SK-N-SH (cell line): ENCODE measurements at regions not wholly inside any gene's neighbourhood (a gene's known extent, or its start where the extent isn't known, plus 50 kb on each side); places are given as distances from the start of the nearest gene placed in this dataset.

Experiments
- EP300 ChIP-seq, 2 experiments: IDR thresholded peaks; 2 replicates each; pipeline versions ENCODE4 v1.4.0 to v1.6.1; 2012; ENCODE audit warnings: borderline replicate concordance in 1 of 2, low read depth in 1 of 2, low read length in 1 of 2
- EZH2phosphoT487 ChIP-seq: fragments of 200-600 bp; sonication (generic); IDR thresholded peaks from 2 replicates; pipeline ENCODE4 v1.6.1; 2017; ENCODE audit warnings: low read depth, mixed run types, mild to moderate bottlenecking, antibody characterized with exemption, moderate library complexity, borderline replicate concordance
- FOXM1 ChIP-seq: IDR thresholded peaks from 2 replicates; pipeline ENCODE4 v1.4.0; 2012; ENCODE audit warnings: low read depth, mild to moderate bottlenecking
- MXI1 ChIP-seq: IDR thresholded peaks from 2 replicates; pipeline ENCODE4 v1.6.1; 2012; ENCODE audit warnings: mild to moderate bottlenecking, low read depth, low read length, improper control_type of control experiment
- NFIC ChIP-seq: IDR thresholded peaks from 2 replicates; pipeline ENCODE4 v1.4.0; 2012; ENCODE audit warnings: borderline replicate concordance
- POLR2AphosphoS5 ChIP-seq: IDR thresholded peaks from 2 replicates; pipeline ENCODE4 v1.6.1; 2012; ENCODE audit warnings: low read depth, low read length
- RAD21 ChIP-seq: IDR thresholded peaks from 2 replicates; pipeline ENCODE4 v1.6.1; 2012; ENCODE audit warnings: mild to moderate bottlenecking, low read length
- TEAD4 ChIP-seq: IDR thresholded peaks from 2 replicates; pipeline ENCODE4 v1.4.0; 2012; ENCODE audit warnings: mild to moderate bottlenecking, borderline replicate concordance; ENCODE audit not compliant: insufficient read depth
- TF ChIP-seq, protein P1 (sequence below): fragments of 200-600 bp; sonication (generic); IDR thresholded peaks from 2 replicates; pipeline ENCODE4 v1.6.1; 2017; ENCODE audit warnings: antibody characterized with exemption, mild to moderate bottlenecking, moderate library complexity
- TF ChIP-seq, protein P2 (sequence below): fragments of 150-350 bp; IDR thresholded peaks from 2 replicates; pipeline ENCODE4 v1.6.1; 2017; ENCODE audit warnings: antibody characterized with exemption, low read length, low read depth, borderline replicate concordance
- TF ChIP-seq, protein P3 (sequence below): IDR thresholded peaks from 2 replicates; pipeline ENCODE4 v1.4.0; 2012; ENCODE audit warnings: low read depth, borderline replicate concordance

DNA sequence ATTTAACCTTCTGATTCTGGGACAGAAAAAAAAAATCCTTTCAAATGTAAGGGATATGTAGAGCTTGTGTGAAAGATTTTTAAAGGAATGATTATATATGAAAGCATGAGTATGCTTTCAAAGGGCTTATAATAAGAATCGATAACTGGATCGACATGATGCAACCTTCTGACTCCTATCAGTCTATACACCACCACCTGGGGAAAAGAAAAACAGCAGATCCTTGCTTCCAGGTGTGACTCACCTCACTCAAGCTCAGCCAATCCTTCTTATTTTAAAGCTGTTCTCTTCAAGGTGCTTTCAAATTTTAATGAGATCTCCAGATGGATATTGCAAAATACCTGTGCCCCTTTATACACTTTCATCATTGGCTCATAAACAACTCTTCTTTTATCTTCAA is 102.1 kb upstream of the EDNRA start:
- TF ChIP-seq, protein P1, sequence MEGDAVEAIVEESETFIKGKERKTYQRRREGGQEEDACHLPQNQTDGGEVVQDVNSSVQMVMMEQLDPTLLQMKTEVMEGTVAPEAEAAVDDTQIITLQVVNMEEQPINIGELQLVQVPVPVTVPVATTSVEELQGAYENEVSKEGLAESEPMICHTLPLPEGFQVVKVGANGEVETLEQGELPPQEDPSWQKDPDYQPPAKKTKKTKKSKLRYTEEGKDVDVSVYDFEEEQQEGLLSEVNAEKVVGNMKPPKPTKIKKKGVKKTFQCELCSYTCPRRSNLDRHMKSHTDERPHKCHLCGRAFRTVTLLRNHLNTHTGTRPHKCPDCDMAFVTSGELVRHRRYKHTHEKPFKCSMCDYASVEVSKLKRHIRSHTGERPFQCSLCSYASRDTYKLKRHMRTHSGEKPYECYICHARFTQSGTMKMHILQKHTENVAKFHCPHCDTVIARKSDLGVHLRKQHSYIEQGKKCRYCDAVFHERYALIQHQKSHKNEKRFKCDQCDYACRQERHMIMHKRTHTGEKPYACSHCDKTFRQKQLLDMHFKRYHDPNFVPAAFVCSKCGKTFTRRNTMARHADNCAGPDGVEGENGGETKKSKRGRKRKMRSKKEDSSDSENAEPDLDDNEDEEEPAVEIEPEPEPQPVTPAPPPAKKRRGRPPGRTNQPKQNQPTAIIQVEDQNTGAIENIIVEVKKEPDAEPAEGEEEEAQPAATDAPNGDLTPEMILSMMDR: no peak
- no peak for TF ChIP-seq TEAD4
- TF ChIP-seq MXI1: no peak
- TF ChIP-seq, protein P2, sequence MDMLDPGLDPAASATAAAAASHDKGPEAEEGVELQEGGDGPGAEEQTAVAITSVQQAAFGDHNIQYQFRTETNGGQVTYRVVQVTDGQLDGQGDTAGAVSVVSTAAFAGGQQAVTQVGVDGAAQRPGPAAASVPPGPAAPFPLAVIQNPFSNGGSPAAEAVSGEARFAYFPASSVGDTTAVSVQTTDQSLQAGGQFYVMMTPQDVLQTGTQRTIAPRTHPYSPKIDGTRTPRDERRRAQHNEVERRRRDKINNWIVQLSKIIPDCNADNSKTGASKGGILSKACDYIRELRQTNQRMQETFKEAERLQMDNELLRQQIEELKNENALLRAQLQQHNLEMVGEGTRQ: no peak
- no peak for TF ChIP-seq POLR2AphosphoS5
- TF ChIP-seq RAD21: no peak
- TF ChIP-seq, protein P3, sequence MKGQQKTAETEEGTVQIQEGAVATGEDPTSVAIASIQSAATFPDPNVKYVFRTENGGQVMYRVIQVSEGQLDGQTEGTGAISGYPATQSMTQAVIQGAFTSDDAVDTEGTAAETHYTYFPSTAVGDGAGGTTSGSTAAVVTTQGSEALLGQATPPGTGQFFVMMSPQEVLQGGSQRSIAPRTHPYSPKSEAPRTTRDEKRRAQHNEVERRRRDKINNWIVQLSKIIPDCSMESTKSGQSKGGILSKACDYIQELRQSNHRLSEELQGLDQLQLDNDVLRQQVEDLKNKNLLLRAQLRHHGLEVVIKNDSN: no peak
- TF ChIP-seq EP300 (IDR thresholded peaks at IDR 0.05; ENCODE audit: borderline replicate concordance in 1 of 2, low read depth in 1 of 2, low read length in 1 of 2): no peak
- no peak for TF ChIP-seq FOXM1
- no peak for TF ChIP-seq NFIC
- no peak for TF ChIP-seq EZH2phosphoT487
